PFSK-1 (cell line): ENCODE measurements at regions not wholly inside any gene's neighbourhood (a gene's known extent, or its start where the extent isn't known, plus 50 kb on each side); places are given as distances from the start of the nearest gene placed in this dataset.

Source experiments
- FOXP2 ChIP-seq: optimal IDR thresholded peaks from 2 replicates; pipeline ENCODE3; 2011; ENCODE audit warnings: borderline replicate concordance, control low read depth, inconsistent platforms; ENCODE audit not compliant: insufficient read depth; ENCODE audit errors: extremely low read length, extremely low read depth
- POLR2AphosphoS5 ChIP-seq: IDR thresholded peaks from 2 replicates; pipeline ENCODE4 v1.6.1; 2012; ENCODE audit warnings: low read depth, mild to moderate bottlenecking, control low read depth, low read length, moderate library complexity
- SIN3A ChIP-seq: IDR thresholded peaks from 2 replicates; pipeline ENCODE4 v1.6.1; 2012; ENCODE audit warnings: mild to moderate bottlenecking, low read length, moderate library complexity, borderline replicate concordance; ENCODE audit not compliant: insufficient read depth
- TAF1 ChIP-seq: IDR thresholded peaks from 2 replicates; pipeline ENCODE4 v1.6.1; 2012; ENCODE audit warnings: low read length, control low read depth, borderline replicate concordance; ENCODE audit not compliant: insufficient read depth
- TF ChIP-seq, protein P1 (sequence below), 2 experiments: IDR thresholded peaks; 2 replicates each; pipeline versions ENCODE4 v1.6.1 to v1.8.0; 2011 to 2012; ENCODE audit warnings: low read depth in 2 of 2, low read length in 2 of 2, control low read depth in 1 of 2, inconsistent platforms in 1 of 2, mild to moderate bottlenecking in 1 of 2, moderate library complexity in 1 of 2; ENCODE audit not compliant: insufficient read depth in 1 of 2

DNA sequence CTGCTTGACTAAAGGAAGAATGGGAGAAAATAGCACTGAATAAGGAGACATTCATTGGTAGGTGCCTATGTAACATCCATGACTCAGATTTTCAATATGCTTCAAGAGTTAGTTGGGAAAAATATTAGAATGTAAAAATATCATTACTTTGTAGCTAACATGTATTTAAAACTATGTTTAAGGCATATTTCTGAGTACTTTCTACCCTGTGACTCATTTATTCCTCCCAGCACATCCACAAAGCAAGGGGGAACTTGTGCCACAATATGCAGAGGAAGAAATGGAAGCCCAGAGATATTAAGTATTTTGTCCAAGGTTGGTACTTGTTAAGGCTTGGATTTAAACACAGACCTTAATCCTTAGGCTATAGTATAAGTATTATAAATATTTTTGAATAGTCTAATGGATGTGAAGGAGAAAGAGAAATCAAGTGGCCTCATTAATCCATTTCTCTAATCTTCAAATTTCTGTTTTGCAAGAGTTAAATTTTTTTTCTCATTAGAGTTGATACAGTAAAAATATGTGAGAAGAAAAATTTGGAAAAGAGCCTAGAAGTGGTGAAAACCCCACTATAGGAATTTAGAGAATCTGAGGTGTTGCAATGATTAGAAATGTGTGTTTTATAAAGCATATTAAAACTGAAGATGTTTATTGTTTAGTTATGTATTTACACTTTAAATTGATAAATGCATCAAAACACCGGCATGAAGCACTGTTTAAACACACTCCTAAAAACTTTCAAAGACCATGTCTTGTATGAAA, 149.3 kb upstream of the GYPA start:
- TF ChIP-seq TAF1: no peak
- TF ChIP-seq SIN3A: no peak
- TF ChIP-seq POLR2AphosphoS5: no peak
- TF ChIP-seq, protein P1, sequence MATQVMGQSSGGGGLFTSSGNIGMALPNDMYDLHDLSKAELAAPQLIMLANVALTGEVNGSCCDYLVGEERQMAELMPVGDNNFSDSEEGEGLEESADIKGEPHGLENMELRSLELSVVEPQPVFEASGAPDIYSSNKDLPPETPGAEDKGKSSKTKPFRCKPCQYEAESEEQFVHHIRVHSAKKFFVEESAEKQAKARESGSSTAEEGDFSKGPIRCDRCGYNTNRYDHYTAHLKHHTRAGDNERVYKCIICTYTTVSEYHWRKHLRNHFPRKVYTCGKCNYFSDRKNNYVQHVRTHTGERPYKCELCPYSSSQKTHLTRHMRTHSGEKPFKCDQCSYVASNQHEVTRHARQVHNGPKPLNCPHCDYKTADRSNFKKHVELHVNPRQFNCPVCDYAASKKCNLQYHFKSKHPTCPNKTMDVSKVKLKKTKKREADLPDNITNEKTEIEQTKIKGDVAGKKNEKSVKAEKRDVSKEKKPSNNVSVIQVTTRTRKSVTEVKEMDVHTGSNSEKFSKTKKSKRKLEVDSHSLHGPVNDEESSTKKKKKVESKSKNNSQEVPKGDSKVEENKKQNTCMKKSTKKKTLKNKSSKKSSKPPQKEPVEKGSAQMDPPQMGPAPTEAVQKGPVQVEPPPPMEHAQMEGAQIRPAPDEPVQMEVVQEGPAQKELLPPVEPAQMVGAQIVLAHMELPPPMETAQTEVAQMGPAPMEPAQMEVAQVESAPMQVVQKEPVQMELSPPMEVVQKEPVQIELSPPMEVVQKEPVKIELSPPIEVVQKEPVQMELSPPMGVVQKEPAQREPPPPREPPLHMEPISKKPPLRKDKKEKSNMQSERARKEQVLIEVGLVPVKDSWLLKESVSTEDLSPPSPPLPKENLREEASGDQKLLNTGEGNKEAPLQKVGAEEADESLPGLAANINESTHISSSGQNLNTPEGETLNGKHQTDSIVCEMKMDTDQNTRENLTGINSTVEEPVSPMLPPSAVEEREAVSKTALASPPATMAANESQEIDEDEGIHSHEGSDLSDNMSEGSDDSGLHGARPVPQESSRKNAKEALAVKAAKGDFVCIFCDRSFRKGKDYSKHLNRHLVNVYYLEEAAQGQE (IDR thresholded peaks at IDR 0.05; ENCODE audit: insufficient read depth in 1 of 2, low read depth in 2 of 2, low read length in 2 of 2): no peak
- no peak for TF ChIP-seq FOXP2

DNA sequence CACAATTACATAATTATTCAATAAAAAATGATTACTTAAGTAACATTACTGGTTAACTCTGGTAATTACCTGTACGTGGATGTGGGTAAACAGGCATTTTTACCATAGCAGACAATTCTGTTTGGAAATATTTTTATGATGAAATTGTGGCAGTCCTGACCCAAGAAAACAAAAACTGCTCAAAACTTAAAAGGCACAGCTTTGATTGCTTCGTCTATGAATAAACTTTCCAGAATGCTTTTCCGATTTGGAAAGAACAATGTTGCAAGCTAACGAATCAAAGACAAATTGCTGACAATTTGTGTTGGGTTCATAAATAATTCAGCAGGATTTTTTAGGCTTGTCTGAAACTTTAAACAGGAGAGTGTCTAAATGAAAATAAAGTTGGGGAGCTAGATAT, 150.6 kb upstream of the GYPA start:
- no peak for TF ChIP-seq POLR2AphosphoS5
- no peak for TF ChIP-seq FOXP2
- TF ChIP-seq, protein P1 (IDR thresholded peaks at IDR 0.05; ENCODE audit: insufficient read depth in 1 of 2, low read depth in 2 of 2, low read length in 2 of 2): no peak
- no peak for TF ChIP-seq SIN3A
- no peak for TF ChIP-seq TAF1

DNA sequence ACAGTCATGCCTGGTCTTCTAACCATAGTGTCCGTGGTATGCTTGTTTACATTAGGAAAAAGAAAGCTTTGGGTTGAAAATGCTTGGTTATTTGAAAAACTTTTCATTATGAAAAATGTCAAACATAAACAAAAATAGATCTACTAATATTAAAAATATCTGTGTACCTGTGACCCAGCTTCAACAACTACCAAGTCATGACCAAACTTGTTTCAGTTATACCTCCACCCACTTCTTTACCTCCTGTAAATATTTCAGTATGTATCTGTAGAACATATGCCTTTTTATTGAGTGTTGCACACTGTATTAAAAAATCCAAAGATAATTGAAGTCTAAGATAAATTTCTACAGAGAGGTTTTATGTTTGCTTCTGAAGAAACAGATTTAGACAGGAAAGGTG, 153.7 kb upstream of the GYPA start:
- TF ChIP-seq SIN3A: no peak
- no peak for TF ChIP-seq FOXP2
- no peak for TF ChIP-seq POLR2AphosphoS5
- TF ChIP-seq, protein P1 (IDR thresholded peaks at IDR 0.05; ENCODE audit: insufficient read depth in 1 of 2, low read depth in 2 of 2, low read length in 2 of 2): no peak
- TF ChIP-seq TAF1: no peak

DNA sequence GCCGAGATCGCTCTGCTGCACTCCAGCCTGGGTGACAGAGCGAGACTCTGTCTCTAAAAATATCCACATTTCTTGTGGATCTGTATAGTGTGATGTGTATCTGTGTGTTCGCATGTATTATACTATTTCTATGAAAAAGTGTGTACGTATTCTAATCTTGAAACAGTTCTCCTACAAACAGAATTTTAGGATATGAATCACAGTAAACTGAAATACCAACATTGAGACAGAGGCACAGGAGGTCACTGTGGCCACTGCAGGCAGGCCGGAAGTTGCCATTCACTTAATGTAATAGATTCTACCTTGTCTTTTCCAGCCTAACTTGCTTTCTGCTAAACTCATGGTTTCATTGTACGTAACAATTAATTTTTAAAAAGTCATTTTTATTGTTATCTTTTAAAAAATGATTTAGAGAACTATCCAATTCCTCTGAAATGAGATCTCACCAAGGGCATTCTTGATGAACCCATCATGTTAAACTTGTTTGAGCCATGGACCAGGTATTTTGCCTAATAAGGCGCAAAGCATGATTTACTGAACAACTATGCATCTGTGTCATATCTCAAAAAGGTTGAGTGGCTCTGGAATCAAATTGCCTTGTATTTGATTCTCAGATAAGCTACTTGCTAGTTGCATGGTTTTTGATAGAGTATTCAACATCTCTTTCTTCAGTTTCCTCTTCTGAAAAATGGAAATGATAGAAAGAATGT, 154.9 kb upstream of the GYPA start:
- TF ChIP-seq FOXP2 (no peak), SIN3A (no peak), TAF1 (no peak), POLR2AphosphoS5 (no peak)
- TF ChIP-seq, protein P1 (IDR thresholded peaks at IDR 0.05; ENCODE audit: insufficient read depth in 1 of 2, low read depth in 2 of 2, low read length in 2 of 2): no peak
